DND-41 (cell line): ENCODE measurements at regions not wholly inside any gene's neighbourhood (a gene's known extent, or its start where the extent isn't known, plus 50 kb on each side); places are given as distances from the start of the nearest gene placed in this dataset.

ENCODE experiments used
- ATAC-seq: fragments of 200-7000 bp; cut with Tn5 transposase; 3 replicates; pipeline ENCODE4 v1.9.1; 2021; ENCODE audit warnings: low read depth; ENCODE audit not compliant: insufficient read depth
- DNase-seq: peaks from one replicate; pipeline ENCODE4 v3.0.0-alpha.2; 2020
- H2AFZ ChIP-seq: 2 replicates; pipeline ENCODE4 v1.6.0; 2012; ENCODE audit warnings: low read depth, low read length
- H3K27ac ChIP-seq: 2 replicates; pipeline ENCODE4 v1.5.1; 2012; ENCODE audit warnings: low read length, inconsistent platforms
- H3K27me3 ChIP-seq: fragments of 200-600 bp; sonication (generic); 2 replicates; pipeline ENCODE4 v1.6.0; 2012; ENCODE audit warnings: low read length, mild to moderate bottlenecking, inconsistent platforms; ENCODE audit not compliant: insufficient read depth, poor library complexity
- H3K36me3 ChIP-seq: 2 replicates; pipeline ENCODE4 v1.5.1; 2012; ENCODE audit warnings: low read length, inconsistent platforms; ENCODE audit not compliant: insufficient read depth
- H3K4me1 ChIP-seq: 2 replicates; pipeline ENCODE4 v1.5.1; 2012; ENCODE audit warnings: mild to moderate bottlenecking, low read length; ENCODE audit not compliant: insufficient read depth
- H3K4me2 ChIP-seq: 2 replicates; pipeline ENCODE4 v1.6.0; 2012; ENCODE audit warnings: mild to moderate bottlenecking, moderate library complexity, low read length, inconsistent platforms; ENCODE audit not compliant: insufficient read depth
- H3K4me3 ChIP-seq, 2 experiments: fragments of 200-600 bp in 1 of 2; shearing (Covaris generic) in 1 of 2; 2 replicates each; pipeline ENCODE4 v1.5.1; 2012 to 2016; ENCODE audit warnings: inconsistent platforms in 2 of 2, low read length in 2 of 2, mild to moderate bottlenecking in 2 of 2, low read depth in 1 of 2, moderate library complexity in 1 of 2
- H3K79me2 ChIP-seq: 2 replicates; pipeline ENCODE4 v1.6.0; 2012; ENCODE audit warnings: low read length, inconsistent platforms; ENCODE audit not compliant: insufficient read depth
- H3K9ac ChIP-seq: 2 replicates; pipeline ENCODE4 v1.6.0; 2012; ENCODE audit warnings: low read depth, mild to moderate bottlenecking, inconsistent platforms, low read length, moderate library complexity
- H3K9me3 ChIP-seq: 2 replicates; pipeline ENCODE4 v1.5.1; 2012; ENCODE audit warnings: low read length, moderate library complexity, mild to moderate bottlenecking, inconsistent platforms; ENCODE audit not compliant: insufficient read depth, severe bottlenecking
- H4K20me1 ChIP-seq: 2 replicates; pipeline ENCODE4 v1.6.0; 2012; ENCODE audit warnings: low read length; ENCODE audit not compliant: insufficient read depth
- CTCF ChIP-seq: IDR thresholded peaks from 2 replicates; pipeline ENCODE4 v1.5.1; 2012; ENCODE audit warnings: borderline replicate concordance, low read length, moderate library complexity, mild to moderate bottlenecking; ENCODE audit not compliant: poor library complexity, severe bottlenecking; ENCODE audit errors: extremely low read depth
- EZH2 ChIP-seq: IDR thresholded peaks from 3 replicates; pipeline ENCODE4 v1.6.1; 2012; ENCODE audit warnings: borderline replicate concordance, low read depth, mild to moderate bottlenecking, moderate library complexity, low read length, inconsistent platforms; ENCODE audit not compliant: severe bottlenecking

DNA sequence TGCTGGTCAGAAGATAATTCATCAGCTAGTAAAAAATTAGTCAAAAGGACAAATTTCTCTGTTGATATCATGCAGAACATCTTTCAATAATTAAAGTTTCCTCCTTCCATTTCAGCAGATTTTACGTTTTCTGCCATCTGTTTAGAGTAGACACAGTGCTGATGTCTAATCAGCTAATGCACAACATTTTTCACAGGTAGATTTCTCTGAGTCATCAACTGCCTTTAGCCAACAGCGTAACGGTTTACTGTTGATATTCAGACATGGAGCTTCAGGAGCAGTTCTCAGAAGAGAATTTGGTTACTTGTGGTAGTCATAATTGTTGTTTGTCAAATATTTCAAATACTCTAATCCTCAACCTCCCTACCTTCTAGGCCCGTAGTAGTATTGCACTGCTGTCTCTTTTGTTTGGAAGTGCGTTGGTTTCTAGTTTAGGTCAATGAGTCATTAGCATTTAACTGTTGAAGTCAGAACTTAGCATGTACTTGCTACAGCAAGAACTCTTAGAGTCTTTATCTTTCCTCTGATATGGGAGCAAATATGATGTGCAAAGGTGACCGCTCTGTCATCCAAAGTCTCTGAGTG is 86.8 kb upstream of the TFPI start:
- no peak overlapping the region for H3K27ac ChIP-seq

GRCh38 chr2:187642498-187642897 is 88.3 kb upstream of the TFPI start:
- DNase-seq (no peak), ATAC-seq (no peak)
- H3K4me1 ChIP-seq, result no peaks in the 10 kb centered on the region

More for the DNA sequence above, 86.8 kb upstream of the TFPI start:
- Histone ChIP-seq H3K9ac (no peak overlapping the region), H3K4me3 (no peak overlapping the region), H3K79me2 (no peaks in the 10 kb centered on the region), H3K4me1 (no peaks in the 10 kb centered on the region), H3K9me3 (no peaks in the 10 kb centered on the region), H3K27me3 (no peaks in the 10 kb centered on the region), H3K36me3 (no peaks in the 10 kb centered on the region), H3K4me2 (no peak overlapping the region), H4K20me1 (no peaks in the 10 kb centered on the region), H2AFZ (no peak overlapping the region)
- no peak for TF ChIP-seq EZH2
- TF ChIP-seq CTCF, result no peak
- DNase-seq, result no peak
- ATAC-seq, result no peak

GRCh38 chr2:187644486-187644885 is 90.3 kb upstream of the TFPI start:
- H3K36me3 ChIP-seq, result no peaks in the 10 kb centered on the region
- no peaks in the 10 kb centered on the region for H3K9me3 ChIP-seq
- H3K27ac ChIP-seq, result no peak overlapping the region
- H3K4me3 ChIP-seq, result no peak overlapping the region
- no peak for ATAC-seq
- no peaks in the 10 kb centered on the region for H4K20me1 ChIP-seq
- H3K4me1 ChIP-seq, result no peaks in the 10 kb centered on the region
- no peak for TF ChIP-seq CTCF
- no peaks in the 10 kb centered on the region for H3K79me2 ChIP-seq
- DNase-seq, result no peak
- no peak overlapping the region for H3K9ac ChIP-seq
- no peaks in the 10 kb centered on the region for H3K27me3 ChIP-seq
- no peak overlapping the region for H3K4me2 ChIP-seq
- no peak overlapping the region for H2AFZ ChIP-seq

More at GRCh38 chr2:187642498-187642897, 88.3 kb upstream of the TFPI start:
- H4K20me1 ChIP-seq, result no peaks in the 10 kb centered on the region
- H3K36me3 ChIP-seq, result no peaks in the 10 kb centered on the region
- H3K9me3 ChIP-seq, result no peaks in the 10 kb centered on the region
- no peak overlapping the region for H3K4me2 ChIP-seq
- H3K9ac ChIP-seq, result no peak overlapping the region
- no peak overlapping the region for H3K27ac ChIP-seq
- H3K4me3 ChIP-seq, result no peak overlapping the region
- TF ChIP-seq EZH2, result no peak
- no peak for TF ChIP-seq CTCF
- H2AFZ ChIP-seq, result no peak overlapping the region
- H3K79me2 ChIP-seq, result no peaks in the 10 kb centered on the region
- H3K27me3 ChIP-seq, result no peaks in the 10 kb centered on the region

DNA sequence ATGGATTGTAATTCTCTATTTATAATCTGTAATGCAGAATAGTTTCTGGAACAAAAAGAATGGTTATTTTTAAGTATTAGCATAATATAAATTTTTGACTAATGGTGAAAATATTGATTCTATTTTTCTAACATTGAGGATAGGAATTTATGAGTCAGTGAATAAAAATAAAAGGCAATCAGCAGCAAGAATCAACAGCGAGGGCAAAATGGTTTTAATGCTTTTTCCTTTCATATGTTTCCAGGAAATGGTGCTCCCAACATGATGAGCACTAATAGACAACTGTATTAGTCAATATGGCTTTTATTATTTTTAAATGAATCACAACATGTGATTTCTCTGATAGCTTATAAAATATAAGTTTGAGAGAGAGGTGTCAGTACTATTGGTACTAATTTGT is 90.7 kb upstream of the TFPI start:
- Histone ChIP-seq H2AFZ (no peak overlapping the region), H3K9ac (no peak overlapping the region), H3K36me3 (no peaks in the 10 kb centered on the region), H3K27ac (no peak overlapping the region), H3K4me1 (no peaks in the 10 kb centered on the region), H3K27me3 (no peaks in the 10 kb centered on the region), H4K20me1 (no peaks in the 10 kb centered on the region), H3K4me2 (no peak overlapping the region), H3K9me3 (no peaks in the 10 kb centered on the region), H3K79me2 (no peaks in the 10 kb centered on the region), H3K4me3 (no peak overlapping the region)
- DNase-seq (no peak), ATAC-seq (no peak)
- no peak for TF ChIP-seq EZH2
- TF ChIP-seq CTCF, result no peak
